CD4-positive, alpha-beta T cell treated with Interleukin-4 for 4 hours (primary cell): ENCODE measurements at regions not wholly inside any gene's neighbourhood (a gene's known extent, or its start where the extent isn't known, plus 50 kb on each side); places are given as distances from the start of the nearest gene placed in this dataset.

Experiments
- DNase-seq: peaks from one replicate; pipeline ENCODE4 v3.0.0-alpha.2; 2020

GRCh38 chr15:81511138-81511537 is 137.1 kb upstream of the TMC3 start:
- DNase-seq, result no peak

GRCh38 chr15:81507831-81508230 is 133.8 kb upstream of the TMC3 start:
- no peak for DNase-seq

GRCh38 chr15:81506936-81507335 is 132.9 kb upstream of the TMC3 start:
- DNase-seq, result no peak

- no peak for DNase-seq
Measured at GRCh38 chr15:81506071-81506470, 132.1 kb upstream of the TMC3 start.

- no peak for DNase-seq
Measured at GRCh38 chr15:81504170-81504905, 130.3 kb upstream of the TMC3 start.

- no peak for DNase-seq
Measured at GRCh38 chr15:81502439-81502838, 128.4 kb upstream of the TMC3 start.

- no peak for DNase-seq
Measured at GRCh38 chr15:81500081-81500480, 126.1 kb upstream of the TMC3 start.

- no peak for DNase-seq
Measured at GRCh38 chr15:81498294-81498693, 124.3 kb upstream of the TMC3 start.

GRCh38 chr15:81497238-81497637 is 123.2 kb upstream of the TMC3 start:
- DNase-seq, result no peak

- no peak for DNase-seq
Measured at GRCh38 chr15:81495780-81496467, 121.9 kb upstream of the TMC3 start.

GRCh38 chr15:81492969-81493645 is 119.1 kb upstream of the TMC3 start:
- no peak for DNase-seq

GRCh38 chr15:81492331-81492968 is 118.4 kb upstream of the TMC3 start:
- DNase-seq, result no peak

- no peak for DNase-seq
Measured at GRCh38 chr15:81491414-81492096, 117.5 kb upstream of the TMC3 start.

- no peak for DNase-seq
Measured at GRCh38 chr15:81485806-81486205, 111.8 kb upstream of the TMC3 start.

- DNase-seq, result no peak
Measured at GRCh38 chr15:81484086-81484955, 110.3 kb upstream of the TMC3 start.

- no peak for DNase-seq
Measured at GRCh38 chr15:81483496-81483895, 109.5 kb upstream of the TMC3 start.

- no peak for DNase-seq
Measured at GRCh38 chr15:81481346-81481745, 107.3 kb upstream of the TMC3 start.

GRCh38 chr15:81480645-81481053 is 106.6 kb upstream of the TMC3 start:
- peak; percentile 62 for DNase-seq

GRCh38 chr15:81478354-81478753 is 104.3 kb upstream of the TMC3 start:
- DNase-seq, result no peak

GRCh38 chr15:81475926-81476325 is 101.9 kb upstream of the TMC3 start:
- DNase-seq, result no peak

- DNase-seq, result no peak
Measured at GRCh38 chr15:81475471-81475870, 101.5 kb upstream of the TMC3 start.

- DNase-seq, result no peak
Measured at GRCh38 chr15:81473946-81474345, 99.9 kb upstream of the TMC3 start.
